OCI-LY3 (cell line): ENCODE measurements at regions not wholly inside any gene's neighbourhood (a gene's known extent, or its start where the extent isn't known, plus 50 kb on each side); places are given as distances from the start of the nearest gene placed in this dataset.

Source experiments
- H2AFZ ChIP-seq: fragments of 200-600, 300-600 bp; shearing (Covaris generic); 2 replicates; pipeline ENCODE4 v1.6.0; 2014; ENCODE audit warnings: antibody characterized with exemption, low read depth, low read length
- H3K27ac ChIP-seq: fragments of 200-600, 300-600 bp; sonication (generic); 2 replicates; pipeline ENCODE4 v1.5.1; 2014; ENCODE audit warnings: mild to moderate bottlenecking, low read length, moderate library complexity, mixed read lengths
- H3K27me3 ChIP-seq: fragments of 200-600, 300-600 bp; sonication (generic); 2 replicates; pipeline ENCODE4 v1.6.1; 2014; ENCODE audit warnings: low read depth, low read length, mixed read lengths
- H3K36me3 ChIP-seq: fragments of 200-600, 300-600 bp; sonication (generic); replicated peaks from 2 replicates; pipeline ENCODE3; 2014; ENCODE audit warnings: low read depth, low read length, mixed read lengths
- H3K4me1 ChIP-seq: fragments of 300-600, 200-600 bp; sonication (generic); 2 replicates; pipeline ENCODE4 v1.6.1; 2014; ENCODE audit warnings: low read length, mixed read lengths
- H3K4me2 ChIP-seq: fragments of 200-600, 300-600 bp; sonication (generic); 2 replicates; pipeline ENCODE4 v1.6.1; 2014; ENCODE audit warnings: low read length, mixed read lengths
- H3K4me3 ChIP-seq: fragments of 300-600, 200-600 bp; sonication (generic); 2 replicates; pipeline ENCODE4 v1.5.1; 2014; ENCODE audit warnings: antibody characterized with exemption, mild to moderate bottlenecking, low read length, moderate library complexity
- H3K79me2 ChIP-seq: fragments of 300-600, 200-600 bp; shearing (Covaris generic); 2 replicates; pipeline ENCODE4 v1.6.1; 2014; ENCODE audit warnings: mild to moderate bottlenecking, low read length, mixed read lengths
- H3K9ac ChIP-seq: fragments of 300-600, 200-600 bp; shearing (Covaris generic); 2 replicates; pipeline ENCODE4 v1.6.0; 2014; ENCODE audit warnings: mild to moderate bottlenecking, low read length, moderate library complexity
- H3K9me3 ChIP-seq: fragments of 200-600, 300-600 bp; shearing (Covaris generic); 2 replicates; pipeline ENCODE4 v1.6.1; 2014; ENCODE audit warnings: low read length, mixed read lengths; ENCODE audit not compliant: insufficient read depth
- H4K20me1 ChIP-seq: fragments of 200-600, 300-600 bp; sonication (generic); 2 replicates; pipeline ENCODE4 v1.6.1; 2016; ENCODE audit warnings: low read length, mixed read lengths; ENCODE audit not compliant: insufficient read depth
- EZH2phosphoT487 ChIP-seq: fragments of 200-600 bp; shearing (Covaris generic); IDR thresholded peaks from 2 replicates; pipeline ENCODE4 v1.6.1; 2018; ENCODE audit warnings: antibody characterized with exemption, mixed run types, low read depth
- TF ChIP-seq, protein P1 (sequence below): fragments of 200-600, 300-600 bp; sonication (generic); IDR thresholded peaks from 2 replicates; pipeline ENCODE4 v1.5.1; 2014; ENCODE audit warnings: antibody characterized with exemption, low read length, low read depth

DNA sequence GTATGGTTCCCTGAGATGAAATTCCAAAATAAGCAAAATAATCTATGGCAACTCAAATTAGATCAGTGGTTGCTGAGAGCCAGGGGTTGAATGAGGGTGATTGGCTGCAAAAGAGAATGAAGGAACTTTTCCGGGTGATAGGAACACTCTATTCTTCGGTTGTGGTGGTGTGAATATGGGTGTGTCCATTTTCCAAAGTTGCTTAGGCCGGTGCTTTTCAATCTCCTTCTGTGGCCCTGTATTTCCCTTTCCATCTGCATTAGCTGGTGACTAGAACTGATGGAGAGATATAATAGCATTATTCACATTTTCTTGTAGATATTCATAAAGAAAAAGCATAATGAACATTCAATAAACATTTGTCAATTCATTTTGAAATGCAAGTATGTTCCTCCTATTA, 382.9 kb downstream of the TFEC start:
- H3K4me2 ChIP-seq: no peak overlapping the region
- no peak overlapping the region for H3K9ac ChIP-seq
- no peaks in the 10 kb centered on the region for H3K27me3 ChIP-seq
- TF ChIP-seq EZH2phosphoT487: no peak
- TF ChIP-seq, protein P1, sequence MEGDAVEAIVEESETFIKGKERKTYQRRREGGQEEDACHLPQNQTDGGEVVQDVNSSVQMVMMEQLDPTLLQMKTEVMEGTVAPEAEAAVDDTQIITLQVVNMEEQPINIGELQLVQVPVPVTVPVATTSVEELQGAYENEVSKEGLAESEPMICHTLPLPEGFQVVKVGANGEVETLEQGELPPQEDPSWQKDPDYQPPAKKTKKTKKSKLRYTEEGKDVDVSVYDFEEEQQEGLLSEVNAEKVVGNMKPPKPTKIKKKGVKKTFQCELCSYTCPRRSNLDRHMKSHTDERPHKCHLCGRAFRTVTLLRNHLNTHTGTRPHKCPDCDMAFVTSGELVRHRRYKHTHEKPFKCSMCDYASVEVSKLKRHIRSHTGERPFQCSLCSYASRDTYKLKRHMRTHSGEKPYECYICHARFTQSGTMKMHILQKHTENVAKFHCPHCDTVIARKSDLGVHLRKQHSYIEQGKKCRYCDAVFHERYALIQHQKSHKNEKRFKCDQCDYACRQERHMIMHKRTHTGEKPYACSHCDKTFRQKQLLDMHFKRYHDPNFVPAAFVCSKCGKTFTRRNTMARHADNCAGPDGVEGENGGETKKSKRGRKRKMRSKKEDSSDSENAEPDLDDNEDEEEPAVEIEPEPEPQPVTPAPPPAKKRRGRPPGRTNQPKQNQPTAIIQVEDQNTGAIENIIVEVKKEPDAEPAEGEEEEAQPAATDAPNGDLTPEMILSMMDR: no peak
- no peaks in the 10 kb centered on the region for H3K4me1 ChIP-seq
- no peaks in the 10 kb centered on the region for H3K79me2 ChIP-seq
- no peak overlapping the region for H3K4me3 ChIP-seq
- no peak overlapping the region for H2AFZ ChIP-seq
- no peaks in the 10 kb centered on the region for H3K36me3 ChIP-seq
- H4K20me1 ChIP-seq: no peaks in the 10 kb centered on the region
- no peaks in the 10 kb centered on the region for H3K9me3 ChIP-seq
- no peak overlapping the region for H3K27ac ChIP-seq

DNA sequence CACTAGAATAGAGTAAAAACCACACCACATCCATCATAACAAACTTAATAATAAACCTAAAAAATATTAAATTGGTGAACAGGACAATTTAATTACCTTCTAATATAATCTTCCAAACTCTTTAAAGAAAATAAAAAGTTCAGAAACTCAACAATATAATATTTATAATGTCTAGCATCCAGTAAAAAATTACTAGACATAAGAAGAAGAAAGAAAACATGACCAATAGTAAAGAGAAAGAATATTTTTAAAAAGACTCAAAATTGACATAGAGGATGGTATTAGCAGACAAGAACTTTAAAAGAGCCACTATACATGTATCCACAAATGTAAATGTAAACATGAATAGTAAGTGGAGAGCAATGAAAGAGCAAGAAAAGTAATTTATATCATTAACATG, 388.4 kb downstream of the TFEC start:
- H3K79me2 ChIP-seq: no peaks in the 10 kb centered on the region
- no peaks in the 10 kb centered on the region for H3K9me3 ChIP-seq
- no peaks in the 10 kb centered on the region for H3K4me1 ChIP-seq
- H4K20me1 ChIP-seq: no peaks in the 10 kb centered on the region
- H3K9ac ChIP-seq: no peak overlapping the region
- H2AFZ ChIP-seq: no peak overlapping the region
- TF ChIP-seq, protein P1: no peak
- no peak for TF ChIP-seq EZH2phosphoT487
- H3K4me2 ChIP-seq: no peak overlapping the region
- no peak overlapping the region for H3K4me3 ChIP-seq
- no peaks in the 10 kb centered on the region for H3K27me3 ChIP-seq
- no peak overlapping the region for H3K27ac ChIP-seq
- H3K36me3 ChIP-seq: no peaks in the 10 kb centered on the region

DNA sequence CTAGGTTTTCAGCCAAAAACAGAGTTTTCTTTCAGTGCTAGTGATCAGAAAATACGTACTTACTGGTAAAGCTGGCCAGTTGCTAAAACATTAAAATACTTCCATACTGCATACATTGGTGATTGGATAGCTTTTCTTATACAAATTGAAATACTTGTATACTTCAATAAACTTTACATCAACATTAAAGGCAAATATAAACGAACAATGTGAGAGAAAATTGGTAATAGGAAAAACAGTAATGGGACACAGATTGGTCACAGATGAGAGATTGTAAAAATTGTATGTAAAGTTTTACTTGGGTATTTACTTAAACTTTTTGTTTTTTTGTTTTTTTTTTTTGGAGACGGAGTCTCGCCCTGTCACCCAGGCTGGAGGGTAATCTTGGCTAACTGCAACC, 391.7 kb downstream of the TFEC start:
- Histone ChIP-seq H3K9me3 (no peaks in the 10 kb centered on the region), H3K27ac (no peak overlapping the region), H3K36me3 (no peaks in the 10 kb centered on the region), H2AFZ (no peak overlapping the region), H3K4me2 (no peak overlapping the region), H4K20me1 (no peaks in the 10 kb centered on the region), H3K4me1 (no peaks in the 10 kb centered on the region), H3K79me2 (no peaks in the 10 kb centered on the region), H3K4me3 (no peak overlapping the region), H3K9ac (no peak overlapping the region), H3K27me3 (no peaks in the 10 kb centered on the region)
- TF ChIP-seq, protein P1: no peak
- no peak for TF ChIP-seq EZH2phosphoT487

DNA sequence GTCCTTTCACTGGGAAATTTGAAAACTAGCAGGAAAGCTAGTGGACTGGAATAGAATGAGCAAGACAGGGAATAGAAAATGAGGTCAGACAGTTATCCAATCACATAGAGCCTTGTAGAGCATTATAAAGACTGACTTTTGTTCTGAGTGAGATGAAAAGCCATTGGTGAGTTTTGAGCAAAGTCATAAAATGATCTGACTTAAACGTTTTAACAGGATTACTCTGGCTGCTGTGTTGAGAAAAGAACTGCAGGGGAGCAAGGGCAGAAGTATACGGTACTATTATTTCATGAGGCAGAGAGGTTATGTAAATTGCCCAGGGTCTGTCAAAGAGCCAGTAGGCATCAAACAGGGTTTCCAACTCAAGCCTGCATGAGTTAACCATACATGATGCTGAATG, 393.4 kb downstream of the TFEC start:
- Histone ChIP-seq H3K79me2 (no peaks in the 10 kb centered on the region), H3K27ac (no peak overlapping the region), H3K4me1 (no peaks in the 10 kb centered on the region), H3K9me3 (no peaks in the 10 kb centered on the region), H3K36me3 (no peaks in the 10 kb centered on the region), H4K20me1 (no peaks in the 10 kb centered on the region), H3K4me2 (no peak overlapping the region), H3K9ac (no peak overlapping the region), H3K4me3 (no peak overlapping the region), H3K27me3 (no peaks in the 10 kb centered on the region), H2AFZ (no peak overlapping the region)
- no peak for TF ChIP-seq EZH2phosphoT487
- TF ChIP-seq, protein P1: no peak
